Sigmoid colon (tissue), 4 donors: ENCODE measurements at regions not wholly inside any gene's neighbourhood (a gene's known extent, or its start where the extent isn't known, plus 50 kb on each side); places are given as distances from the start of the nearest gene placed in this dataset.

Experiments
- CTCF ChIP-seq, 4 experiments: fragments of 450-650 bp in 3 of 4; fragments of 200-600 bp in 1 of 4; IDR thresholded peaks; one replicate each; pipeline ENCODE4 v1.5.1; 2016 to 2019; ENCODE audit warnings: antibody characterized with exemption in 4 of 4, mild to moderate bottlenecking in 3 of 4, moderate library complexity in 2 of 4
- EP300 ChIP-seq, 4 donors: sonication (generic); formaldehyde crosslinking; IDR thresholded peaks; one replicate each; pipeline ENCODE4 v1.6.1; 2017; ENCODE audit warnings: antibody characterized with exemption in 4 of 4
- POLR2A ChIP-seq, 2 donors: fragments of 450-650 bp; IDR thresholded peaks; one replicate each; pipeline ENCODE4 v1.6.1; 2016; ENCODE audit warnings: antibody characterized with exemption in 2 of 2, mild to moderate bottlenecking in 2 of 2, moderate library complexity in 2 of 2
- POLR2AphosphoS5 ChIP-seq, 4 donors: sonication (generic); formaldehyde crosslinking; IDR thresholded peaks; one replicate each; pipeline ENCODE4 v1.6.1; 2017; ENCODE audit warnings: antibody characterized with exemption in 4 of 4

- TF ChIP-seq CTCF (IDR thresholded peaks at IDR 0.05) (no peak), EP300 (IDR thresholded peaks at IDR 0.05) (no peak), POLR2A (IDR thresholded peaks at IDR 0.05) (no peak), POLR2AphosphoS5 (IDR thresholded peaks at IDR 0.05) (no peak)
Observed at GRCh38 chr16:5639531-5639930, 541.9 kb upstream of the EEF2KMT start.
